Heart left ventricle (tissue), 16 donors: ENCODE measurements at regions not wholly inside any gene's neighbourhood (a gene's known extent, or its start where the extent isn't known, plus 50 kb on each side); places are given as distances from the start of the nearest gene placed in this dataset.
A peak's percentile ranks its signal among the peaks of the same experiment; 100 is the strongest.

Experiments used
- ATAC-seq, 4 donors: fragments of 200-7000 bp; cut with Tn5 transposase; one replicate each; pipeline ENCODE4 v1.9.1; 2020 to 2022; ENCODE audit warnings: moderate library complexity in 4 of 4, mild to moderate bottlenecking in 3 of 4, moderate number of reproducible peaks in 1 of 4
- DNase-seq, 5 donors: peaks; one replicate each; pipeline ENCODE4 v3.0.0-alpha.2; 2020
- H3K27ac ChIP-seq, 12 donors: fragments of 200-600 bp; sonication (generic) in 4 of 12; one replicate each; pipeline versions ENCODE4 v1.5.0 to v1.8.0; 2016 to 2022; ENCODE audit warnings: mild to moderate bottlenecking in 2 of 12
- H3K27me3 ChIP-seq, 9 donors: fragments of 200-600 bp; sonication (generic) in 2 of 9; one replicate each; pipeline versions ENCODE4 v1.5.1 to v1.8.0; 2016 to 2022; ENCODE audit warnings: mild to moderate bottlenecking in 3 of 9
- H3K36me3 ChIP-seq, 9 donors: fragments of 200-600 bp; sonication (generic) in 2 of 9; one replicate each; pipeline versions ENCODE4 v1.5.0 to v1.8.0; 2018 to 2022; ENCODE audit warnings: mild to moderate bottlenecking in 2 of 9
- H3K4me1 ChIP-seq, 12 donors: fragments of 200-600 bp; sonication (generic) in 4 of 12; one replicate each; pipeline versions ENCODE4 v1.5.0 to v1.8.0; 2016 to 2022; ENCODE audit warnings: mild to moderate bottlenecking in 3 of 12
- H3K4me3 ChIP-seq, 12 donors: fragments of 200-600 bp; sonication (generic) in 4 of 12; one replicate each; pipeline versions ENCODE4 v1.5.0 to v1.8.0; 2017 to 2022; ENCODE audit warnings: mild to moderate bottlenecking in 9 of 12, moderate library complexity in 4 of 12
- H3K9me3 ChIP-seq, 12 donors: fragments of 200-600 bp; sonication (generic) in 4 of 12; one replicate each; pipeline versions ENCODE4 v1.5.0 to v1.8.0; 2016 to 2022; ENCODE audit warnings: mild to moderate bottlenecking in 1 of 12
- CTCF ChIP-seq, 12 donors: fragments of 200-600 bp; sonication (generic) in 4 of 12; IDR thresholded peaks; one replicate each; pipeline versions ENCODE4 v1.5.0 to v1.8.0; 2018 to 2022; ENCODE audit warnings: antibody characterized with exemption in 12 of 12, mild to moderate bottlenecking in 5 of 12
- POLR2A ChIP-seq, 2 donors: fragments of 450-650 bp; IDR thresholded peaks; one replicate each; pipeline ENCODE4 v1.6.1; 2017; ENCODE audit warnings: antibody characterized with exemption in 2 of 2, mild to moderate bottlenecking in 2 of 2, moderate library complexity in 2 of 2
- WGBS, 4 donors: extraction: QIAGEN DNeasy Blood & Tissue Kit in 2 of 4; methylation state at CpG; one replicate each; pipeline versions ENCODE4 v1.1.5 to v1.1.7; 2013 to 2018; 5-methylcytosine and 5-hydroxymethylcytosine counted together
- intact Hi-C, 10 donors: fragments of 100-400 bp; cut with DNase I; formaldehyde crosslinking; loops; one replicate each; pipeline versions ENCODE4 v1.11.1 to v1.14.2; 2022
- donor health status: ischemic (EF 13 %, LVEDD 7.1; RV severe dilation, severe dysfunction).
- donor health status: healthy with polysubstance abuse.
- donor health status: DM: no; HTN: yes; CAD: no.
- donor health status: DM: no; HTN: no; CAD: no.
- donor health status: ischemic (EF 25% LVEDD 6.9; RV normal size, moderate dysfunction).
- donor health status: ischemic (EF 25% LVEDD 5.7; RV mildly dilated, moderate dysfunction).
- donor health status: healthy.
- donor health status: DM: yes; HTN: yes; CAD: no.
- donor health status: ischemic (EF 35%, LVEDD 5.7; RV mildly dilated, moderate dysfunction).
- donor health status: nonischemic (EF 11% LVEDD 7.7; RV severe dilation, severe dysfunction).
- donor health status: DM: yes; HTN: yes; CAD: no.
- donor health status: PGD.
- donor health status: ischemic (EF 29% LVEDD 5.4; RV normal size, mild dysfunction).
- donor health status: nonischemic (EF 23%, LVEDD 6.1; RV moderate dilation, normal function).

DNA sequence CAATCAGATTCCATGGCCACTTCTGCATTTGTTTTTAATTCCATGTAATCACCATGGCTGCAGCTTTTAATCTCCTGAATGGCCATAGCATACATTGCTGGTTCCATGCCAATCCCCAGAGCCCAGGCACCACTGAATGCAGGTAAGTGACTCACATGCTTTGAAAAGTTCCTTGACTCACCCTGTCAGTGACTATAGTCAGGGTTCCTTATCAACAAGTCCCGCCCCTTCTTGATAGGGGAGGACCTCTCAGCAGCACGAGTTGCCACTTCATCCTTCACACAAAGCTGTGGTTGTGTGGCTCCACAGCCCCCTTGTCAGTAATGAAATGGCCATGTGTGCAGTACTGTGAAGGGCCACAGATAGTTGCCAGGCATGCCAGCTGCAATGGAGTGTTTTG, 516.6 kb downstream of the PPARGC1A start:
- H3K9me3 ChIP-seq, result peaks cover 0 to 1% (median 0%) of the 10 kb centered on the region in 12 donors
- intact Hi-C loops, result loop anchor here in 5 of 10 donors (2.0 to 10.0 kb wide), 5 partner anchors 80 to 874 kb away; no protein-coding TSS in a partner anchor
- H3K4me1 ChIP-seq, result peaks cover 0 to 39% (median 4%) of the 10 kb centered on the region in 12 donors
- no peaks in the 10 kb centered on the region for H3K36me3 ChIP-seq
- peak; percentile 56 to 79 (median 67) for DNase-seq
- peak; percentile 92 to 94 (median 93) for ATAC-seq
- H3K27me3 ChIP-seq, result no peaks in the 10 kb centered on the region
- H3K27ac ChIP-seq, result peak overlapping the region; percentile 2 to 86 (median 72)
- H3K4me3 ChIP-seq, result no peak overlapping the region
- TF ChIP-seq CTCF (IDR thresholded peaks at IDR 0.05) (no peak), POLR2A (IDR thresholded peaks at IDR 0.05) (no peak)
- WGBS, 4 donors, result 6 to 13% (median 10%) methylated on average over 2 of the region's 2 CpGs

DNA sequence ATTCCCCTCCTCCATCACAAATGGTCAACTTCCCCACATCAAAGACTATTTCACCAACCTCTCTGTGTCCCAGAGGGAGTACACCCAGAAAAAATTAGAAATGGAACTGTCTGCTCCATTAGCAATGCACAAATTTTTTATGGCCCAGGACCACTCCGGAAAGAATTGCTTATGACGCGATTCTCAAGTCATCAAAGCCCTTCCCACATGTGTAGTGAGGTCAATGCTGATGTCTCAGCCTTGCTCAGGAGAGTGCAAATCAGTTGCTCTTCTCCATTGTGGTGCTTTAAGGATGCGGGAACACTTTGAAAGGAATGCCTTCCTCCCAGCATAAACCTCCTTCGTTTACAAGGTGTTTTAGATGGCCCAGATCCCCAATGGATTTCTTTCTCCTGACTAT, 518.3 kb downstream of the PPARGC1A start:
- Histone ChIP-seq H3K4me1 (peaks cover 0 to 39% (median 4%) of the 10 kb centered on the region in 12 donors), H3K4me3 (no peak overlapping the region), H3K9me3 (no peaks in the 10 kb centered on the region), H3K27ac (peak overlapping the region in 1 of 12 donors; percentile 9), H3K27me3 (no peaks in the 10 kb centered on the region), H3K36me3 (no peaks in the 10 kb centered on the region)
- 77 to 86% (median 82%) methylated on average over 5 of the region's 5 CpGs for WGBS, 4 donors
- DNase-seq (no peak), ATAC-seq (no peak)
- TF ChIP-seq POLR2A (IDR thresholded peaks at IDR 0.05) (no peak), CTCF (IDR thresholded peaks at IDR 0.05) (no peak)
- intact Hi-C loops, result loop anchor here in 4 of 10 donors (5.0 to 10.0 kb wide), 4 partner anchors 83 to 876 kb away; no protein-coding TSS in a partner anchor

- no peak overlapping the region for H3K4me3 ChIP-seq
- DNase-seq (peak in 4 of 5 donors; percentile 26 to 71 (median 50)), ATAC-seq (peak; percentile 34 to 77 (median 62))
- WGBS, 4 donors, result 25 to 33% (median 29%) methylated on average over 3 of the region's 3 CpGs
- H3K4me1 ChIP-seq, result peaks cover 0 to 33% (median 4%) of the 10 kb centered on the region in 12 donors
- H3K27me3 ChIP-seq, result no peaks in the 10 kb centered on the region
- H3K36me3 ChIP-seq, result no peaks in the 10 kb centered on the region
- no peaks in the 10 kb centered on the region for H3K9me3 ChIP-seq
- intact Hi-C loops, result loop anchor here in 5 of 10 donors (2.0 to 10.0 kb wide), 9 partner anchors 243 to 1049 kb away; no protein-coding TSS in a partner anchor
- H3K27ac ChIP-seq, result peak overlapping the region in 10 of 12 donors; percentile 32 to 80 (median 66)
- TF ChIP-seq CTCF (IDR thresholded peaks at IDR 0.05) (no peak), POLR2A (IDR thresholded peaks at IDR 0.05) (no peak)
Observed at GRCh38 chr4:23369331-23369730, 520.5 kb downstream of the PPARGC1A start.

- TF ChIP-seq POLR2A (IDR thresholded peaks at IDR 0.05), result no peak
- peak in 11 of 12 donors; percentile 36 to 67 (median 50) for TF ChIP-seq CTCF (IDR thresholded peaks at IDR 0.05)
- Histone ChIP-seq H3K9me3 (no peaks in the 10 kb centered on the region), H3K4me1 (peaks cover 0 to 23% (median 2%) of the 10 kb centered on the region in 12 donors), H3K4me3 (no peak overlapping the region), H3K27ac (peak overlapping the region in 2 of 12 donors; percentile 8 to 50), H3K36me3 (no peaks in the 10 kb centered on the region), H3K27me3 (no peaks in the 10 kb centered on the region)
- 63 to 71% (median 65%) methylated on average over 6 of the region's 6 CpGs for WGBS, 4 donors
- peak in 4 of 5 donors; percentile 22 to 60 (median 43) for DNase-seq
- peak; percentile 64 to 87 (median 85) for ATAC-seq
- intact Hi-C loops, result loop anchor here in 5 of 10 donors (2.0 to 10.0 kb wide), 9 partner anchors 244 to 1051 kb away; no protein-coding TSS in a partner anchor
Observed at GRCh38 chr4:23368081-23368697, 521.7 kb downstream of the PPARGC1A start.
